ENCODE measurements at regions not wholly inside any gene's neighbourhood (a gene's known extent, or its start where the extent isn't known, plus 50 kb on each side); places are given as distances from the start of the nearest gene placed in this dataset.

DNA sequence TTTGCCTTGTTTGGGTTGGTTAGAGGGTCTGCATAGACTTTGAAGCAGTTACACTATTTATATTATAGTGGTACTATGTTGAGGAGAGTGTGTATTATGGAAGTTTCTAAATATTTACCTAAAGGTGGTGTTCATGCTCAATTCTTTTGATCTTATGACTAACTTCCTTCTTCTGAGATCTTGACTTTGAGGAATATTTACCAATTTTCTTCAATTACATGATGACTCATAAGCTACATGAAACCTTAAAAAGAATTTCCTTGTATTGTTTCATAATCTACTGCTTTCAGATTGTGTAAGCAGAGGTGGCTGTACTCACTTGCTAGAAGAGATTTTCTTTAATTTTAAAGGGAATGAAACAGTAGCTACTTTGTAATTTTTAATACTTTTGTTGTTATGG, 276.1 kb downstream of the TAF11L14 start:
- TF ChIP-seq, protein P1, sequence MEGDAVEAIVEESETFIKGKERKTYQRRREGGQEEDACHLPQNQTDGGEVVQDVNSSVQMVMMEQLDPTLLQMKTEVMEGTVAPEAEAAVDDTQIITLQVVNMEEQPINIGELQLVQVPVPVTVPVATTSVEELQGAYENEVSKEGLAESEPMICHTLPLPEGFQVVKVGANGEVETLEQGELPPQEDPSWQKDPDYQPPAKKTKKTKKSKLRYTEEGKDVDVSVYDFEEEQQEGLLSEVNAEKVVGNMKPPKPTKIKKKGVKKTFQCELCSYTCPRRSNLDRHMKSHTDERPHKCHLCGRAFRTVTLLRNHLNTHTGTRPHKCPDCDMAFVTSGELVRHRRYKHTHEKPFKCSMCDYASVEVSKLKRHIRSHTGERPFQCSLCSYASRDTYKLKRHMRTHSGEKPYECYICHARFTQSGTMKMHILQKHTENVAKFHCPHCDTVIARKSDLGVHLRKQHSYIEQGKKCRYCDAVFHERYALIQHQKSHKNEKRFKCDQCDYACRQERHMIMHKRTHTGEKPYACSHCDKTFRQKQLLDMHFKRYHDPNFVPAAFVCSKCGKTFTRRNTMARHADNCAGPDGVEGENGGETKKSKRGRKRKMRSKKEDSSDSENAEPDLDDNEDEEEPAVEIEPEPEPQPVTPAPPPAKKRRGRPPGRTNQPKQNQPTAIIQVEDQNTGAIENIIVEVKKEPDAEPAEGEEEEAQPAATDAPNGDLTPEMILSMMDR (IDR thresholded peaks at IDR 0.05; ENCODE audit: insufficient read depth, low read length) = no peak
- DNase-seq (ENCODE audit: low read depth) = no peak
- H3K4me3 ChIP-seq (ENCODE audit: low read depth, low read length) = no peak overlapping the region

DNA sequence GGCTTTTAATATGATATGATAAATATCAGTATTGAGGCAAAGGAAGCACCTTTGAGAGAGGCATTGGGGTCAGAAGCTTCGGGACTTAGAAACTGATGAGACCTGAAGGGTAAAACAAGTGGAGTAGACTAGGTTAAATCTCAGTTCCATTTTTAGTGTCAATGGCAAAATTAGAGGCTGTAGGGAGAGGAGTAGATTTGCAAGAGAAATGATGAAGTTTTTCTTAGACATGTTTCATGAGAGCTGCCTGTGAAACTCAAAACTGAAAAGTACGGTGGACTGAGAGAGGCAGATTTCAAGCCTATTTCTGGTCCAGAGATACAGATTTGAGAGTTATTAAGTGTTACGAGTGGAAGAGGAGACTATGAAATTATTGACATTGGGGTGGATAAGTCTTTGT, 278.5 kb downstream of the TAF11L14 start:
- no peak for DNase-seq (ENCODE audit: low read depth)
- TF ChIP-seq, protein P1 (IDR thresholded peaks at IDR 0.05; ENCODE audit: insufficient read depth, low read length) = no peak
- H3K4me3 ChIP-seq (ENCODE audit: low read depth, low read length) = no peak overlapping the region

DNA sequence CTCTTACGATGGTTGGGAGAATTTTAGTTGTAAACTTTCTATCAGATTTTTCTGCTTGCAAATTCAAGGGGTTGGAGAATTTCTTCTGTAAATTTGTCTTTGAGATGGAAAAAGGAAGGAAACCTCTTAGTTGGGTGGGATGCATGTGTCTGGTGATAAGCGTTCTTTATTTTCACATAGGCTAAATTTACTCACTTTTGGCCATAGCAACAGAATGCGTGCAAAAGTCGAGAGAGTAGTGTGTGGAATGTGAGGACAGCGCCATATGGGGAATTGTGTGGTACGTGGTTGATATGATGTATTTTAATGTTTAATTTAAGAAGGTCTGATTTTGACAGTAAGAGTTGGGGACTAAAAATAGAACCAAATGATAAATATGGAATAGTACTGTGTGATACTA, 282.2 kb downstream of the TAF11L14 start:
- DNase-seq (ENCODE audit: low read depth) = no peak
- H3K4me3 ChIP-seq (ENCODE audit: low read depth, low read length) = no peak overlapping the region
- TF ChIP-seq, protein P1 (IDR thresholded peaks at IDR 0.05; ENCODE audit: insufficient read depth, low read length) = no peak

DNA sequence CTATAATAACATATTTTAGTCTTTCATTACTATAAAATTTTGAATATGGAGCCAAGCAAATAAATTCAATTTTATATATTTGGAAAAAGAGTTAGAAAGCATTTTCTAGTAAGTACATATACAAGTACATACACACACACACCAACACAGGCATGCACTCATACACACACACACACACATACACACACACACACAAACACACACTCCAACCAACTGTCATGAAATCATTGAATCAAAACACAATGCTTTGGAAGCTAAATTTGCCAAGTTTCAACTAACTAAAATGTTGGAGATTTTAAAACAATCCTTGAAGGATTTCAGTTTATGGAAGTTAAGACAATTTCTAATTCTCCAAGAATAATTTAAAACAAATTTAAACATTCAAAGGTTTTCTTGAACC, 283.2 kb downstream of the TAF11L14 start:
- TF ChIP-seq, protein P1 (IDR thresholded peaks at IDR 0.05; ENCODE audit: insufficient read depth, low read length) = no peak
- no peak for DNase-seq (ENCODE audit: low read depth)
- no peak overlapping the region for H3K4me3 ChIP-seq (ENCODE audit: low read depth, low read length)

DNA sequence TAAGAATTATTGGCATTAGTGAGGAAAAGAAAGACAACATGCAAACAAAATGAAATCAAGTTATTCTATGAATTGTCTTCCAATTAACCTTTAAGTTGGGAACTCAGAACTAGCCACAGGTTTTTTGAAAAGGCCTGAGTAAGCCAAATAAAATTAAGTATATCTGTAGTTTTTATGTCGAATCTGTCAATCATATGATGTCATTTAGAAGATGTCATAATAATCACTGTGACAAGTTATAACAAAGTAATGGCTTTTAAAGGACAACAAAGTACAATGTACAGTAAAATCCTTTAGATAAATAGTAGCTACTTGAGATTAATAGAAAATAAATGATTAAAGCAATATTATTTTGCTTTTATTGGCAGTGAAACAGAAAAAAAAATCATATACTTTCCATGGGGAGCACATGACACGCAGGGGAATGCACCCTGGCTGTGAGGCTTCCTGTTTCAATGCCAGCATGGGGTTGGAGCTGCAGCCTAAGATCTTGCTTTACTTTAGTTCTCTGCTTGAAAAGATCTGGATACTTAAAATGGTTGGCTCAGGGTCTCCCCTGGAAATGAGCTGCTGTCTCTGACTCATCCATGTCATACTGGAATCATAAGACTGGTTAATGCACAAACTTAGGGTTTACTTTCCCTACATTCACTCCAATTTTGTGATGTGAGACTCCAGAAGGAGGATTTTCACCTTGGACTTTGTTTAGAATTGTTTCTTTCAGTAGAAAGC, 284.3 kb downstream of the TAF11L14 start:
- DNase-seq (ENCODE audit: low read depth) = no peak
- TF ChIP-seq, protein P1 (IDR thresholded peaks at IDR 0.05; ENCODE audit: insufficient read depth, low read length) = no peak

DNA sequence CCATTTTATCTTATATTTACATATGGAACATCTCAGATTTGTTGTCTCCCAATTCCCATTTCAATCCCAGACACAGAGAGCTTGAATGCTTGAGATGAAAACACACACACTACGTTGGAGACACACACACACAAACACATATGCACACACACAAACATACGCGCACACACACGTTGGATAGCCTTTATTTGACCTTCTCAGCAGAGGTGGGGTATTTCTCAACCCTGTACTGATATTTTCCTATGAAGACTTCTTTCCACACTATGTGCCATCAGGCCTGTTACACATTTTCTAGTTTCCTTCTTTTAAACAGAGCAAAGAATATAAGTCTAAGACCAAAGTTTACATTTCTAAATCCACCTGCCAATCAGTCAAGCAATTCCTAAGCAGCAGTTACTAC, 291.0 kb downstream of the TAF11L14 start:
- no peak overlapping the region for H3K4me3 ChIP-seq (ENCODE audit: low read depth, low read length)
- no peak for DNase-seq (ENCODE audit: low read depth)
- TF ChIP-seq, protein P1 (IDR thresholded peaks at IDR 0.05; ENCODE audit: insufficient read depth, low read length) = no peak

More for the DNA sequence above, 284.3 kb downstream of the TAF11L14 start:
- H3K4me3 ChIP-seq (ENCODE audit: low read depth, low read length) = no peak overlapping the region

DNA sequence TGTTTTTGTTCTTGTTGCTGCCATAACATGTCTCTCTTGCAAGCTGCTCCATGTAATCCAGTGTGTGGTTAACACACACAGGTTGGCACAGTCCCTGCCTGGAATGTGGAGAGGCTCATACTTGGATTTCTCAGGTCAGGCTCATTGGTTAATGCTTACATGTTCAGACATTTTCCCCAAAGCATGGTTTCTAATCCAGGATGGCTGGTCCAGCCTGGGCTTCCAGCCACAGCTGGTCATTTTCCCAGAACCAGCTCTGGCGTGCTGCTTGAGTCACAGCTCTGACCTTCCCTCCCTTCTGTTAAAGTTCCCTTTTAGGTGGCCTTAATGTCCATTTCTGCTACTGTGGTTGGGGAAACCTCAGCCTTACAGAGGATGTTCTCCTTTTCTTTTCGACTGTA, 294.3 kb downstream of the TAF11L14 start:
- DNase-seq (ENCODE audit: low read depth) = no peak
- TF ChIP-seq, protein P1 (IDR thresholded peaks at IDR 0.05; ENCODE audit: insufficient read depth, low read length) = no peak
- no peak overlapping the region for H3K4me3 ChIP-seq (ENCODE audit: low read depth, low read length)

Data from fibroblast of the aortic adventitia (primary cell).